Mucosa of descending colon (tissue), 3 donors: ENCODE measurements at regions not wholly inside any gene's neighbourhood (a gene's known extent, or its start where the extent isn't known, plus 50 kb on each side); places are given as distances from the start of the nearest gene placed in this dataset.
A peak's percentile ranks its signal among the peaks of the same experiment; 100 is the strongest.

Experiments used
- ATAC-seq: fragments of 200-7000 bp; cut with Tn5 transposase; one replicate; pipeline ENCODE4 v1.9.1; 2020; ENCODE audit warnings: mild to moderate bottlenecking, moderate library complexity
- DNase-seq, 3 donors: peaks; one replicate each; pipeline ENCODE4 v3.0.0-alpha.2; 2020
- H3K36me3 ChIP-seq: fragments of 200-600 bp; one replicate; pipeline ENCODE4 v1.8.0; 2021; ENCODE audit warnings: low read depth, mild to moderate bottlenecking
- H3K4me1 ChIP-seq: fragments of 200-600 bp; one replicate; pipeline ENCODE4 v1.8.0; 2021; ENCODE audit warnings: low read depth, mild to moderate bottlenecking
- H3K4me3 ChIP-seq: fragments of 200-600 bp; one replicate; pipeline ENCODE4 v1.8.0; 2021; ENCODE audit warnings: mild to moderate bottlenecking
- H3K9me3 ChIP-seq: fragments of 200-600 bp; one replicate; pipeline ENCODE4 v1.8.0; 2021; ENCODE audit warnings: mild to moderate bottlenecking
- intact Hi-C, 2 donors: fragments of 100-400 bp; cut with DNase I in 1 of 2; cut with micrococcal nuclease in 1 of 2; formaldehyde crosslinking; loops; one replicate each; pipeline versions ENCODE4 v1.11.0 to v1.11.1; 2022; cut with DNase I, micrococcal nuclease
- TF ChIP-seq, protein P1 (sequence below): fragments of 200-600 bp; IDR thresholded peaks from one replicate; pipeline ENCODE4 v1.8.0; 2022; ENCODE audit warnings: antibody characterized with exemption, mild to moderate bottlenecking
- donor health status: DM: no; HTN: no; CAD: no; lungs with moderate emphysema.
- donor health status: DM: no; HTN: no; CAD: no.
- donor health status: DM: no; HTN: yes; CAD: no.

- no peaks in the 10 kb centered on the region for H3K9me3 ChIP-seq
- ATAC-seq (no peak), DNase-seq (peak in 1 of 3 donors; percentile 42)
- no peak overlapping the region for H3K4me3 ChIP-seq
- no peaks in the 10 kb centered on the region for H3K4me1 ChIP-seq
- TF ChIP-seq, protein P1, sequence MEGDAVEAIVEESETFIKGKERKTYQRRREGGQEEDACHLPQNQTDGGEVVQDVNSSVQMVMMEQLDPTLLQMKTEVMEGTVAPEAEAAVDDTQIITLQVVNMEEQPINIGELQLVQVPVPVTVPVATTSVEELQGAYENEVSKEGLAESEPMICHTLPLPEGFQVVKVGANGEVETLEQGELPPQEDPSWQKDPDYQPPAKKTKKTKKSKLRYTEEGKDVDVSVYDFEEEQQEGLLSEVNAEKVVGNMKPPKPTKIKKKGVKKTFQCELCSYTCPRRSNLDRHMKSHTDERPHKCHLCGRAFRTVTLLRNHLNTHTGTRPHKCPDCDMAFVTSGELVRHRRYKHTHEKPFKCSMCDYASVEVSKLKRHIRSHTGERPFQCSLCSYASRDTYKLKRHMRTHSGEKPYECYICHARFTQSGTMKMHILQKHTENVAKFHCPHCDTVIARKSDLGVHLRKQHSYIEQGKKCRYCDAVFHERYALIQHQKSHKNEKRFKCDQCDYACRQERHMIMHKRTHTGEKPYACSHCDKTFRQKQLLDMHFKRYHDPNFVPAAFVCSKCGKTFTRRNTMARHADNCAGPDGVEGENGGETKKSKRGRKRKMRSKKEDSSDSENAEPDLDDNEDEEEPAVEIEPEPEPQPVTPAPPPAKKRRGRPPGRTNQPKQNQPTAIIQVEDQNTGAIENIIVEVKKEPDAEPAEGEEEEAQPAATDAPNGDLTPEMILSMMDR, result peak; percentile 15
- H3K36me3 ChIP-seq, result no peaks in the 10 kb centered on the region
- intact Hi-C loops, result no loop called here
These were observed 106.0 kb downstream of the MEX3B start for GRCh38 chr15:81939604-81940440.

DNA sequence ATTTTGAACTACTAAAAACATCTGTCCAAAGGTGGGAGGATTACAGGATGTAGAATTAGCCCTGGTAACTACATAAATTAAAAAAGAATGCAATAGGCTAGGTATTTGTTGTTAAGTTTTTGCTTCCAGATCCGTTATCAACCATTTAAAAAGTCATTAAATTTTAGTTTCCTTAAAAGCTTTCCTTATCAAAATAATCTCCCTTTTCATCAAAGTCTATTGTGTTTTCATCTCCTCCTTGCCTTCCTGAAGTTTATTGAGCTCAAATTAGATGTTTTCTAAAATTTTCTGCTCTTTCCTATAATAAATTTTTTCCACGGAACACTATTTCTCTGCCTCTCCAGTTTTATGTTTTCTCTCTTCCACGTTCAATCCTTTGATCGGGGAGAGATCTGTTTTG is 108.6 kb downstream of the MEX3B start:
- no peak for ATAC-seq
- intact Hi-C loops, result no loop called here
- Histone ChIP-seq H3K9me3 (no peaks in the 10 kb centered on the region), H3K4me3 (no peak overlapping the region), H3K4me1 (no peaks in the 10 kb centered on the region), H3K36me3 (no peaks in the 10 kb centered on the region)
- DNase-seq, result no peak
- TF ChIP-seq, protein P1, result no peak

GRCh38 chr15:81930582-81931369 is 115.0 kb downstream of the MEX3B start:
- no peak overlapping the region for H3K4me3 ChIP-seq
- no peaks in the 10 kb centered on the region for H3K9me3 ChIP-seq
- H3K4me1 ChIP-seq, result no peaks in the 10 kb centered on the region
- no peaks in the 10 kb centered on the region for H3K36me3 ChIP-seq
- TF ChIP-seq, protein P1, result no peak
- DNase-seq (peak in 2 of 3 donors; percentile 27 to 41), ATAC-seq (peak; percentile 91)
- intact Hi-C loops, result no loop called here

- no peak for ATAC-seq
- no peak for DNase-seq
- Histone ChIP-seq H3K36me3 (no peaks in the 10 kb centered on the region), H3K9me3 (no peaks in the 10 kb centered on the region), H3K4me3 (no peak overlapping the region), H3K4me1 (no peaks in the 10 kb centered on the region)
- intact Hi-C loops, result no loop called here
- TF ChIP-seq, protein P1, result no peak
These were observed 116.3 kb downstream of the MEX3B start for GRCh38 chr15:81929557-81929956.

DNA sequence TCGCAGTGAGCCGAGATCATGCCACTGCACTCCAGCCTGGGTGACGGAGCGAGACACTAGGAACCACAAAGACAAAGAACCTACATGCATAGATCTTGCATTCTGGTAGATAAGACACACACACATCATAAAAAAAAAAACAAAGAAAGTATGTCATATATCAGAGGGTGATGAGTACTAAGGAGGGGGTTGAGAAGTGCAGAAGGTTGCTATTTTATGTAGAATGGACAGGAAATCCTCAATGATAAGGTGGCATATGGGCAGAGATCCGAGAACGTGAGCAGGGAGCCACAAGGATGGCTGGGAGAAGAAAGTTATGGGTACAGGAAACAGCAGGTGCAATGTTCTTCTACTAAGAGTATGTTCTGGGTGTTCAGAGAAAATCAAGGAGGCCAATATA is 118.8 kb downstream of the MEX3B start:
- no peaks in the 10 kb centered on the region for H3K9me3 ChIP-seq

More for the DNA sequence above, 118.8 kb downstream of the MEX3B start:
- DNase-seq (no peak), ATAC-seq (no peak)
- Histone ChIP-seq H3K4me1 (no peaks in the 10 kb centered on the region), H3K4me3 (no peak overlapping the region), H3K36me3 (no peaks in the 10 kb centered on the region)
- TF ChIP-seq, protein P1, result no peak
- intact Hi-C loops, result no loop called here
